ENCODE measurements at regions not wholly inside any gene's neighbourhood (a gene's known extent, or its start where the extent isn't known, plus 50 kb on each side); places are given as distances from the start of the nearest gene placed in this dataset.

DNA sequence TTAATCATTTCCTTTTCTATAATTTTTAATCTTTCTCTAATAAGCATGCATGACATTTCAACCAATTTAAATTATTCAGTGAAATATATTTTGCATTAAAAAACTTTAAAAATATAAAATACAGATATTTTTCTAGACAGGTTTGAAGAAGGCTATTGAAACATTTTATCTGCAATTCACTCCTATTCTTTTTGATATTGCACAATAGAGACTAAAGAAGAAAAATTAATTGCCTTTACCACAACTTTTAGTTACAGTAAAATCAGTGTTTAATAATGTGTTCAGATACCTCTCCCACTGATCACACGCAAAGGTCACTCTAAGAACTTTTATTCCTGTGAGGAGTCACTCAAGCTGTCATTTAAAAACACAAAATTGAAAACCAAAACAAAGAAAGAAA is 1416.7 kb downstream of the FSCB start:
- H3K9ac ChIP-seq (replicated peaks; ENCODE audit: extremely low read depth, insufficient read depth, low read length) = no peak overlapping the region
- BruUV-seq (replicated peaks) = no TSS peak

DNA sequence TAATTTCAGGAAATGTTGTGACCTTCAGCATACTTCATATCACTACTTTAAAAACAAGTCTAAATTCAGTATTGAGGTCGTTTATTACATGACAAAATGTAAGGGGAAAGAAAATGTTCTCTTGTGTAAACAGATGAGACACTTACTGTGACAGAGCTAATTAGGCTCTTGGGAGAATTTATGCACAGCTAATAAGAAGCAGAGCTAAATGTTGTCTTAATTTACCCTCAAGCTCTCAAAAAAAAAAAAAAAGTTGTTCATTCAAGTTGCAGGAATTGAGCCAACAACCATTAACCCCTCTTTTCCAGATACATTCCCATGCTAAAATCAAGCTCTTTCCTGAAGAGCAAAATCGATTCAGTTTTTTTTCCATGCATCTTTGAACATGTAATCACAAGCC is 1419.4 kb downstream of the FSCB start:
- no TSS peak for BruUV-seq (replicated peaks)
- Histone ChIP-seq H2AFZ (ENCODE audit: low read depth, low read length) (no peak overlapping the region), H3K27ac (ENCODE audit: insufficient read depth, low read depth, low read length) (no peak overlapping the region), H3K9me1 (replicated peaks; ENCODE audit: control insufficient read depth, extremely low read depth, insufficient read depth, low read length) (no peaks in the 10 kb centered on the region), H4K20me1 (replicated peaks; ENCODE audit: control insufficient read depth, extremely low read depth, insufficient read depth, low read length) (no peaks in the 10 kb centered on the region), H3K4me2 (ENCODE audit: insufficient read depth, low read length) (no peak overlapping the region), H3K4me1 (ENCODE audit: control insufficient read depth, extremely low read depth, insufficient read depth, low read length) (no peaks in the 10 kb centered on the region), H3K79me2 (ENCODE audit: control insufficient read depth, insufficient read depth, low read length) (no peaks in the 10 kb centered on the region), H3K9me3 (replicated peaks; ENCODE audit: control insufficient read depth, insufficient read depth, low read length) (peaks cover 2% of the 10 kb centered on the region), H3K9ac (replicated peaks; ENCODE audit: extremely low read depth, insufficient read depth, low read length) (no peak overlapping the region), H3K27me3 (ENCODE audit: control insufficient read depth in 2 of 2, insufficient read depth in 2 of 2, low read length in 2 of 2) (no peaks in the 10 kb centered on the region), H3K36me3 (ENCODE audit: control insufficient read depth in 2 of 2, extremely low read depth in 1 of 2, insufficient read depth in 2 of 2, low read length in 2 of 2) (no peaks in the 10 kb centered on the region), H3K4me3 (replicated peaks in 1 of 3; ENCODE audit: insufficient read depth in 1 of 3, low read depth in 1 of 3, low read length in 3 of 3) (no peak overlapping the region)
- DNase-seq (ENCODE audit: low read depth, low spot score) (no peak), FAIRE-seq (no peak)
- CTCF ChIA-PET = no interaction called here
- intact Hi-C loops (cut with micrococcal nuclease) = no loop called here
- dilution Hi-C loops (cut with MboI; ENCODE audit: extremely low pct_ligation_motif_present, low sequenced_read_pairs) = no loop called here
- TF ChIP-seq MYC (IDR thresholded peaks at IDR 0.05; ENCODE audit: low read depth, low read length) (no peak), EZH2 (IDR thresholded peaks at IDR 0.05; ENCODE audit: borderline replicate concordance, low read depth, low read length, severe bottlenecking) (no peak), GATA2 (IDR thresholded peaks at IDR 0.05; ENCODE audit: insufficient read depth, insufficient read length, low read depth, low read length) (no peak)
- TF ChIP-seq, protein P1, sequence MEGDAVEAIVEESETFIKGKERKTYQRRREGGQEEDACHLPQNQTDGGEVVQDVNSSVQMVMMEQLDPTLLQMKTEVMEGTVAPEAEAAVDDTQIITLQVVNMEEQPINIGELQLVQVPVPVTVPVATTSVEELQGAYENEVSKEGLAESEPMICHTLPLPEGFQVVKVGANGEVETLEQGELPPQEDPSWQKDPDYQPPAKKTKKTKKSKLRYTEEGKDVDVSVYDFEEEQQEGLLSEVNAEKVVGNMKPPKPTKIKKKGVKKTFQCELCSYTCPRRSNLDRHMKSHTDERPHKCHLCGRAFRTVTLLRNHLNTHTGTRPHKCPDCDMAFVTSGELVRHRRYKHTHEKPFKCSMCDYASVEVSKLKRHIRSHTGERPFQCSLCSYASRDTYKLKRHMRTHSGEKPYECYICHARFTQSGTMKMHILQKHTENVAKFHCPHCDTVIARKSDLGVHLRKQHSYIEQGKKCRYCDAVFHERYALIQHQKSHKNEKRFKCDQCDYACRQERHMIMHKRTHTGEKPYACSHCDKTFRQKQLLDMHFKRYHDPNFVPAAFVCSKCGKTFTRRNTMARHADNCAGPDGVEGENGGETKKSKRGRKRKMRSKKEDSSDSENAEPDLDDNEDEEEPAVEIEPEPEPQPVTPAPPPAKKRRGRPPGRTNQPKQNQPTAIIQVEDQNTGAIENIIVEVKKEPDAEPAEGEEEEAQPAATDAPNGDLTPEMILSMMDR (IDR thresholded peaks at IDR 0.05; ENCODE audit: extremely low read depth in 1 of 2, insufficient read depth in 1 of 2, low read depth in 1 of 2, low read length in 2 of 2) = no peak
- POLR2A ChIA-PET = no interaction called here

More for the DNA sequence above, 1416.7 kb downstream of the FSCB start:
- Histone ChIP-seq H3K4me1 (ENCODE audit: control insufficient read depth, extremely low read depth, insufficient read depth, low read length) (no peaks in the 10 kb centered on the region), H3K36me3 (ENCODE audit: control insufficient read depth in 2 of 2, extremely low read depth in 1 of 2, insufficient read depth in 2 of 2, low read length in 2 of 2) (no peaks in the 10 kb centered on the region), H3K4me2 (ENCODE audit: insufficient read depth, low read length) (no peak overlapping the region), H3K4me3 (replicated peaks in 1 of 3; ENCODE audit: insufficient read depth in 1 of 3, low read depth in 1 of 3, low read length in 3 of 3) (no peak overlapping the region), H3K27me3 (ENCODE audit: control insufficient read depth in 2 of 2, insufficient read depth in 2 of 2, low read length in 2 of 2) (no peaks in the 10 kb centered on the region), H3K9me1 (replicated peaks; ENCODE audit: control insufficient read depth, extremely low read depth, insufficient read depth, low read length) (no peaks in the 10 kb centered on the region), H3K27ac (ENCODE audit: insufficient read depth, low read depth, low read length) (no peak overlapping the region), H3K79me2 (ENCODE audit: control insufficient read depth, insufficient read depth, low read length) (no peaks in the 10 kb centered on the region), H4K20me1 (replicated peaks; ENCODE audit: control insufficient read depth, extremely low read depth, insufficient read depth, low read length) (no peaks in the 10 kb centered on the region), H3K9me3 (replicated peaks; ENCODE audit: control insufficient read depth, insufficient read depth, low read length) (peaks cover 2% of the 10 kb centered on the region), H2AFZ (ENCODE audit: low read depth, low read length) (no peak overlapping the region)
- ChIA-PET POLR2A (no interaction called here), CTCF (no interaction called here)
- intact Hi-C loops (cut with micrococcal nuclease) (no loop called here), dilution Hi-C loops (cut with MboI; ENCODE audit: extremely low pct_ligation_motif_present, low sequenced_read_pairs) (no loop called here)
- no peak for TF ChIP-seq POLR2AphosphoS5 (IDR thresholded peaks at IDR 0.05; ENCODE audit: insufficient read depth, low read depth, low read length)
- no peak for TF ChIP-seq FOS (IDR thresholded peaks at IDR 0.05; ENCODE audit: borderline replicate concordance, insufficient read depth, low read length)
- DNase-seq (ENCODE audit: low read depth, low spot score) = no peak
- FAIRE-seq = no peak

All from endothelial cell of umbilical vein (primary cell).